ENCODE measurements at regions not wholly inside any gene's neighbourhood (a gene's known extent, or its start where the extent isn't known, plus 50 kb on each side); places are given as distances from the start of the nearest gene placed in this dataset.

GRCh38 chr20:43364001-43364400 lies 93.7 kb upstream of the SRSF6 start:
- no TSS peak for BruUV-seq (replicated peaks)
- Histone ChIP-seq H3K9me2 (ENCODE audit: insufficient read depth, low read length) (no peaks in the 10 kb centered on the region), H3K36me3 (ENCODE audit: insufficient read depth, low read length) (no peaks in the 10 kb centered on the region), H3K4me2 (ENCODE audit: low read length) (no peak overlapping the region), H3K9me3 (ENCODE audit: low read length) (no peaks in the 10 kb centered on the region), H3K4me1 (ENCODE audit: insufficient read depth, low read length, poor library complexity, severe bottlenecking) (no peaks in the 10 kb centered on the region), H4K20me1 (ENCODE audit: insufficient read depth, low read length) (no peaks in the 10 kb centered on the region), H2AFZ (ENCODE audit: low read length) (no peak overlapping the region), H3K79me2 (ENCODE audit: insufficient read depth, low read depth, low read length) (no peaks in the 10 kb centered on the region), H3K4me3 (ENCODE audit: low read depth, low read length, poor library complexity, severe bottlenecking) (no peak overlapping the region), H3K27ac (ENCODE audit: low read depth, low read length, poor library complexity, severe bottlenecking) (no peak overlapping the region)
- intact Hi-C loops (cut with micrococcal nuclease; ENCODE audit: unreplicated experiment): no loop called here
- no peak for DNase-seq (ENCODE audit: low spot score)
- TF ChIP-seq CTCF (conservative IDR thresholded peaks at IDR 0.05; ENCODE audit: low read length) (no peak), EZH2phosphoT487 (IDR thresholded peaks at IDR 0.05; ENCODE audit: borderline replicate concordance, low read depth, low read length) (no peak)
- ChIA-PET CTCF (ENCODE audit: unreplicated experiment) (no interaction called here), POLR2A (no interaction called here)

- no peak for DNase-seq (ENCODE audit: low spot score)
- Histone ChIP-seq H3K9me2 (ENCODE audit: insufficient read depth, low read length) (no peaks in the 10 kb centered on the region), H3K79me2 (ENCODE audit: insufficient read depth, low read depth, low read length) (no peaks in the 10 kb centered on the region), H4K20me1 (ENCODE audit: insufficient read depth, low read length) (no peaks in the 10 kb centered on the region), H2AFZ (ENCODE audit: low read length) (no peak overlapping the region), H3K4me3 (ENCODE audit: low read depth, low read length, poor library complexity, severe bottlenecking) (no peak overlapping the region), H3K9me3 (ENCODE audit: low read length) (no peaks in the 10 kb centered on the region), H3K36me3 (ENCODE audit: insufficient read depth, low read length) (no peaks in the 10 kb centered on the region), H3K4me2 (ENCODE audit: low read length) (no peak overlapping the region), H3K27ac (ENCODE audit: low read depth, low read length, poor library complexity, severe bottlenecking) (no peak overlapping the region), H3K4me1 (ENCODE audit: insufficient read depth, low read length, poor library complexity, severe bottlenecking) (no peaks in the 10 kb centered on the region)
- ChIA-PET CTCF (ENCODE audit: unreplicated experiment) (no interaction called here), POLR2A (no interaction called here)
- intact Hi-C loops (cut with micrococcal nuclease; ENCODE audit: unreplicated experiment): no loop called here
- no TSS peak for BruUV-seq (replicated peaks)
- TF ChIP-seq EZH2phosphoT487 (IDR thresholded peaks at IDR 0.05; ENCODE audit: borderline replicate concordance, low read depth, low read length): no peak
- no peak for TF ChIP-seq CTCF (conservative IDR thresholded peaks at IDR 0.05; ENCODE audit: low read length)
These were observed 94.2 kb upstream of the SRSF6 start for GRCh38 chr20:43363506-43363905.

GRCh38 chr20:43361526-43361925 lies 96.2 kb upstream of the SRSF6 start:
- Histone ChIP-seq H3K9me3 (ENCODE audit: low read length) (no peaks in the 10 kb centered on the region), H3K9me2 (ENCODE audit: insufficient read depth, low read length) (no peaks in the 10 kb centered on the region), H3K4me3 (ENCODE audit: low read depth, low read length, poor library complexity, severe bottlenecking) (no peak overlapping the region), H2AFZ (ENCODE audit: low read length) (no peak overlapping the region), H3K79me2 (ENCODE audit: insufficient read depth, low read depth, low read length) (no peaks in the 10 kb centered on the region), H3K27ac (ENCODE audit: low read depth, low read length, poor library complexity, severe bottlenecking) (no peak overlapping the region), H4K20me1 (ENCODE audit: insufficient read depth, low read length) (no peaks in the 10 kb centered on the region), H3K4me1 (ENCODE audit: insufficient read depth, low read length, poor library complexity, severe bottlenecking) (no peaks in the 10 kb centered on the region), H3K4me2 (ENCODE audit: low read length) (no peak overlapping the region), H3K36me3 (ENCODE audit: insufficient read depth, low read length) (no peaks in the 10 kb centered on the region)
- intact Hi-C loops (cut with micrococcal nuclease; ENCODE audit: unreplicated experiment): no loop called here
- ChIA-PET CTCF (ENCODE audit: unreplicated experiment) (interaction anchor here (0.6 kb wide), 1 partner anchor 27 kb away, joined by 3 read pairs; no protein-coding TSS in a partner anchor), POLR2A (no interaction called here)
- BruUV-seq (replicated peaks): no TSS peak
- TF ChIP-seq CTCF (conservative IDR thresholded peaks at IDR 0.05; ENCODE audit: low read length): no peak
- TF ChIP-seq EZH2phosphoT487 (IDR thresholded peaks at IDR 0.05; ENCODE audit: borderline replicate concordance, low read depth, low read length): no peak
- DNase-seq (ENCODE audit: low spot score): no peak
